Muscle layer of duodenum (tissue), 2 donors: ENCODE measurements at regions not wholly inside any gene's neighbourhood (a gene's known extent, or its start where the extent isn't known, plus 50 kb on each side); places are given as distances from the start of the nearest gene placed in this dataset.
"Not testable (repeated sequence)": the region's sequence is repeated elsewhere in the genome, so short reads cannot be mapped to it uniquely, and the experiment has no call there.

ENCODE experiments used
- H3K27ac ChIP-seq: one replicate; pipeline ENCODE4 v1.7.0; 2013; ENCODE audit warnings: mild to moderate bottlenecking, low read length
- H3K27me3 ChIP-seq: one replicate; pipeline ENCODE4 v1.7.0; 2013; ENCODE audit warnings: low read depth, mild to moderate bottlenecking, control low read depth, low read length
- H3K36me3 ChIP-seq, 2 donors: one replicate each; pipeline ENCODE4 v1.7.0; 2013; ENCODE audit warnings: low read length in 2 of 2, control low read depth in 1 of 2, mild to moderate bottlenecking in 1 of 2; ENCODE audit not compliant: insufficient read depth in 2 of 2, control insufficient read depth in 1 of 2
- H3K4me1 ChIP-seq, 2 donors: one replicate each; pipeline ENCODE4 v1.7.0; 2013; ENCODE audit warnings: low read length in 2 of 2, mild to moderate bottlenecking in 2 of 2, control low read depth in 1 of 2, moderate library complexity in 1 of 2; ENCODE audit not compliant: insufficient read depth in 2 of 2, control insufficient read depth in 1 of 2
- H3K4me3 ChIP-seq, 2 donors: one replicate each; pipeline ENCODE4 v1.7.0; 2013; ENCODE audit warnings: low read length in 2 of 2, low read depth in 1 of 2, mild to moderate bottlenecking in 1 of 2
- H3K9me3 ChIP-seq, 2 donors: one replicate each; pipeline ENCODE4 v1.7.0; 2013; ENCODE audit warnings: low read length in 2 of 2, control low read depth in 1 of 2, mild to moderate bottlenecking in 1 of 2; ENCODE audit not compliant: control insufficient read depth in 1 of 2
- donor health status: healthy.

GRCh38 chr3:115204475-115204874, 57.4 kb upstream of the ZBTB20 start:
- H3K36me3 ChIP-seq, result no peaks in the 10 kb centered on the region
- no peak overlapping the region for H3K27ac ChIP-seq
- no peaks in the 10 kb centered on the region for H3K27me3 ChIP-seq
- H3K4me1 ChIP-seq, result no peaks in the 10 kb centered on the region
- H3K9me3 ChIP-seq, result no peaks in the 10 kb centered on the region
- H3K4me3 ChIP-seq, result no peak overlapping the region

GRCh38 chr3:115208066-115208750, 61.1 kb upstream of the ZBTB20 start:
- Histone ChIP-seq H3K27ac (no peak overlapping the region), H3K4me1 (no peaks in the 10 kb centered on the region), H3K9me3 (no peaks in the 10 kb centered on the region), H3K36me3 (no peaks in the 10 kb centered on the region), H3K4me3 (no peak overlapping the region), H3K27me3 (no peaks in the 10 kb centered on the region)

GRCh38 chr3:115211810-115212492, 64.9 kb upstream of the ZBTB20 start:
- no peak overlapping the region for H3K27ac ChIP-seq
- no peaks in the 10 kb centered on the region for H3K27me3 ChIP-seq

GRCh38 chr3:115212615-115213014, 65.5 kb upstream of the ZBTB20 start:
- Histone ChIP-seq H3K27me3 (no peaks in the 10 kb centered on the region), H3K9me3 (no peaks in the 10 kb centered on the region), H3K36me3 (no peaks in the 10 kb centered on the region), H3K27ac (no peak overlapping the region), H3K4me3 (no peak overlapping the region), H3K4me1 (peaks cover 0 to under 1% of the 10 kb centered on the region in 2 donors)

More at GRCh38 chr3:115211810-115212492, 64.9 kb upstream of the ZBTB20 start:
- Histone ChIP-seq H3K36me3 (no peaks in the 10 kb centered on the region), H3K9me3 (no peaks in the 10 kb centered on the region), H3K4me3 (no peak overlapping the region), H3K4me1 (no peaks in the 10 kb centered on the region)

GRCh38 chr3:115213052-115213451, 66.0 kb upstream of the ZBTB20 start:
- not testable (repeated sequence) for H3K36me3 ChIP-seq, H3K4me1 ChIP-seq

GRCh38 chr3:115217292-115217677, 70.2 kb upstream of the ZBTB20 start:
- no peaks in the 10 kb centered on the region for H3K9me3 ChIP-seq
- H3K27ac ChIP-seq, result no peak overlapping the region
- H3K4me3 ChIP-seq, result no peak overlapping the region

More at GRCh38 chr3:115213052-115213451, 66.0 kb upstream of the ZBTB20 start:
- H3K27me3 ChIP-seq, H3K4me3 ChIP-seq, H3K27ac ChIP-seq, H3K9me3 ChIP-seq: not testable (repeated sequence)

GRCh38 chr3:115217678-115218451, 70.8 kb upstream of the ZBTB20 start:
- H3K36me3 ChIP-seq, result no peaks in the 10 kb centered on the region
- H3K9me3 ChIP-seq, result no peaks in the 10 kb centered on the region
- peaks cover 0 to 7% of the 10 kb centered on the region in 2 donors for H3K4me1 ChIP-seq
- H3K27me3 ChIP-seq, result no peaks in the 10 kb centered on the region
- H3K4me3 ChIP-seq, result no peak overlapping the region
- no peak overlapping the region for H3K27ac ChIP-seq

More at GRCh38 chr3:115217292-115217677, 70.2 kb upstream of the ZBTB20 start:
- H3K27me3 ChIP-seq, result no peaks in the 10 kb centered on the region
- no peaks in the 10 kb centered on the region for H3K36me3 ChIP-seq
- peaks cover 0 to 7% of the 10 kb centered on the region in 2 donors for H3K4me1 ChIP-seq

GRCh38 chr3:115218859-115219258, 71.8 kb upstream of the ZBTB20 start:
- H3K36me3 ChIP-seq, result no peaks in the 10 kb centered on the region
- no peak overlapping the region for H3K27ac ChIP-seq
- no peaks in the 10 kb centered on the region for H3K9me3 ChIP-seq
- H3K27me3 ChIP-seq, result no peaks in the 10 kb centered on the region
- H3K4me3 ChIP-seq, result no peak overlapping the region
- peaks cover 0 to 7% of the 10 kb centered on the region in 2 donors for H3K4me1 ChIP-seq

GRCh38 chr3:115224687-115225086, 77.6 kb upstream of the ZBTB20 start:
- Histone ChIP-seq H3K9me3 (no peaks in the 10 kb centered on the region), H3K36me3 (no peaks in the 10 kb centered on the region), H3K4me3 (no peak overlapping the region), H3K27ac (no peak overlapping the region), H3K4me1 (no peaks in the 10 kb centered on the region), H3K27me3 (no peaks in the 10 kb centered on the region)

- no peaks in the 10 kb centered on the region for H3K27me3 ChIP-seq
- no peaks in the 10 kb centered on the region for H3K4me1 ChIP-seq
- H3K36me3 ChIP-seq, result no peaks in the 10 kb centered on the region
- H3K27ac ChIP-seq, result no peak overlapping the region
- H3K9me3 ChIP-seq, result no peaks in the 10 kb centered on the region
- no peak overlapping the region for H3K4me3 ChIP-seq
These were observed 79.9 kb upstream of the ZBTB20 start for GRCh38 chr3:115226844-115227445.

GRCh38 chr3:115227461-115227860, 80.4 kb upstream of the ZBTB20 start:
- no peak overlapping the region for H3K4me3 ChIP-seq
- H3K27me3 ChIP-seq, result no peaks in the 10 kb centered on the region
- no peak overlapping the region for H3K27ac ChIP-seq
- H3K9me3 ChIP-seq, result no peaks in the 10 kb centered on the region
- no peaks in the 10 kb centered on the region for H3K4me1 ChIP-seq
- H3K36me3 ChIP-seq, result no peaks in the 10 kb centered on the region
